Cardiac muscle cell (in vitro differentiated cells and primary cell): ENCODE measurements at regions not wholly inside any gene's neighbourhood (a gene's known extent, or its start where the extent isn't known, plus 50 kb on each side); places are given as distances from the start of the nearest gene placed in this dataset.

Experiments used
- DNase-seq, 2 donors: peaks; one replicate each; pipeline versions ENCODE4 v3.0.0 to v3.0.0-alpha.2; 2010 to 2017; ENCODE audit warnings: low read depth in 1 of 2, low spot score in 1 of 2
- H3K27ac ChIP-seq: fragments of 200-600 bp; sonication (generic); 2 replicates; pipeline ENCODE4 v1.5.1; 2016
- H3K27me3 ChIP-seq: fragments of 200-600 bp; sonication (generic); 2 replicates; pipeline ENCODE4 v1.6.0; 2016; ENCODE audit warnings: control low read depth
- H3K36me3 ChIP-seq: fragments of 200-600 bp; sonication (generic); 2 replicates; pipeline ENCODE4 v1.5.1; 2016; ENCODE audit warnings: control low read depth
- H3K4me1 ChIP-seq: fragments of 200-600 bp; sonication (generic); 2 replicates; pipeline ENCODE4 v1.8.1; 2017; ENCODE audit warnings: low read depth, mild to moderate bottlenecking, mixed run types
- H3K4me3 ChIP-seq: fragments of 200-600 bp; sonication (generic); 2 replicates; pipeline ENCODE4 v1.5.1; 2016; ENCODE audit warnings: mild to moderate bottlenecking
- H3K9me3 ChIP-seq: fragments of 200-600 bp; sonication (generic); 2 replicates; pipeline ENCODE4 v1.5.1; 2017; ENCODE audit warnings: low read depth, mild to moderate bottlenecking, control low read depth
- TF ChIP-seq, protein P1 (sequence below): IDR thresholded peaks from 2 replicates; pipeline ENCODE4 v1.5.1; 2012; ENCODE audit warnings: low read depth, mild to moderate bottlenecking, low read length

- no peak overlapping the region for H3K4me3 ChIP-seq
- H3K4me1 ChIP-seq, result no peaks in the 10 kb centered on the region
- peaks cover 12% of the 10 kb centered on the region for H3K27me3 ChIP-seq
- no peak for DNase-seq
- no peaks in the 10 kb centered on the region for H3K36me3 ChIP-seq
- H3K9me3 ChIP-seq, result no peaks in the 10 kb centered on the region
- H3K27ac ChIP-seq, result no peak overlapping the region
- TF ChIP-seq, protein P1, sequence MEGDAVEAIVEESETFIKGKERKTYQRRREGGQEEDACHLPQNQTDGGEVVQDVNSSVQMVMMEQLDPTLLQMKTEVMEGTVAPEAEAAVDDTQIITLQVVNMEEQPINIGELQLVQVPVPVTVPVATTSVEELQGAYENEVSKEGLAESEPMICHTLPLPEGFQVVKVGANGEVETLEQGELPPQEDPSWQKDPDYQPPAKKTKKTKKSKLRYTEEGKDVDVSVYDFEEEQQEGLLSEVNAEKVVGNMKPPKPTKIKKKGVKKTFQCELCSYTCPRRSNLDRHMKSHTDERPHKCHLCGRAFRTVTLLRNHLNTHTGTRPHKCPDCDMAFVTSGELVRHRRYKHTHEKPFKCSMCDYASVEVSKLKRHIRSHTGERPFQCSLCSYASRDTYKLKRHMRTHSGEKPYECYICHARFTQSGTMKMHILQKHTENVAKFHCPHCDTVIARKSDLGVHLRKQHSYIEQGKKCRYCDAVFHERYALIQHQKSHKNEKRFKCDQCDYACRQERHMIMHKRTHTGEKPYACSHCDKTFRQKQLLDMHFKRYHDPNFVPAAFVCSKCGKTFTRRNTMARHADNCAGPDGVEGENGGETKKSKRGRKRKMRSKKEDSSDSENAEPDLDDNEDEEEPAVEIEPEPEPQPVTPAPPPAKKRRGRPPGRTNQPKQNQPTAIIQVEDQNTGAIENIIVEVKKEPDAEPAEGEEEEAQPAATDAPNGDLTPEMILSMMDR, result no peak
Measured at GRCh38 chr5:57012511-57012910, 60.6 kb upstream of the MIER3 start.

DNA sequence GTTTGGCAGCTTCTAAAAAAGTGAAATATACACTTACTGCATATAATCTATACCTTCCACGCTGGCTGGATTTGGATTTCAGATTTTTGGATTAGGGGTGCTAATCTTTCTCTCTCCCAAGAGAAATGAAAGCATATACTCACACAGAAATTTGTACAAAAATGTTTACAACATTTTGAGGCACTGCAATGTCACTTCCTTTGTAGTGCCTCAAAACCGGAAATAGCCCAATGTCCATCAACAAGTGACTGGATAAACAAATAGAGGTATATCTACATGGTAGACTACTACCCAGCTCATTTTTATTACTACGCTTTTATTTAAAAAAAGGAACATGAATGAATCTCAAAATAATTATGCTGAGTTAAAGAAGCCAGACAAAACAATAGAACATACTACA, 74.0 kb upstream of the MIER3 start:
- Histone ChIP-seq H3K27ac (no peak overlapping the region), H3K4me1 (peaks cover 5% of the 10 kb centered on the region), H3K4me3 (no peak overlapping the region), H3K27me3 (peaks cover 37% of the 10 kb centered on the region), H3K36me3 (no peaks in the 10 kb centered on the region), H3K9me3 (no peaks in the 10 kb centered on the region)
- TF ChIP-seq, protein P1, result no peak
- DNase-seq, result no peak

GRCh38 chr5:57028161-57028560, 76.2 kb upstream of the MIER3 start:
- TF ChIP-seq, protein P1, result no peak
- H3K36me3 ChIP-seq, result no peaks in the 10 kb centered on the region
- peaks cover 45% of the 10 kb centered on the region for H3K27me3 ChIP-seq
- H3K27ac ChIP-seq, result no peak overlapping the region
- DNase-seq, result peak in 1 of 2 donors; percentile 47
- H3K4me3 ChIP-seq, result no peak overlapping the region
- H3K9me3 ChIP-seq, result no peaks in the 10 kb centered on the region
- H3K4me1 ChIP-seq, result peaks cover 5% of the 10 kb centered on the region

DNA sequence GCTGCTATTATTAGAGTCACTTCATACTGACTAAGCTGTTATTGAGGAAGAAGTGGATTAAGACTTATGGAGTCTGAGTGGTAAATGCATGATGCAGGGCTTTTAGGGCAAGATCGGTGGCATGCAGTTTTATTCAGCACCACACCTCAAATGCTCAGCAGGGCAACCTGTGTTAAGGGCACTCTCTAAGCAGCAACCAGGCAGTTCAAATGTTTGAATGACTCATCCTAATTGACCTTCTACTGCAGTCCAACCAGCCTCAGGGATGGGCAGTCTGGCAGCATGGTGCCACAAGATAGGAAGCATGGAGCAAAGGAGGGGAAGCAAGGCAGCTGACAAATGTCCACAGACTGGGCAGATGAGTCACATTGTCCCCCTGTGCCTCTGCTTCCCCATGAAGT, 80.2 kb upstream of the MIER3 start:
- no peak for DNase-seq
- Histone ChIP-seq H3K27me3 (peaks cover 70% of the 10 kb centered on the region), H3K4me3 (no peak overlapping the region), H3K4me1 (peaks cover 5% of the 10 kb centered on the region), H3K9me3 (no peaks in the 10 kb centered on the region), H3K36me3 (no peaks in the 10 kb centered on the region), H3K27ac (no peak overlapping the region)
- TF ChIP-seq, protein P1, result no peak

GRCh38 chr5:57033103-57033502, 81.2 kb upstream of the MIER3 start:
- TF ChIP-seq, protein P1, result no peak
- H3K27ac ChIP-seq, result no peak overlapping the region
- H3K27me3 ChIP-seq, result peaks cover 75% of the 10 kb centered on the region
- H3K4me3 ChIP-seq, result no peak overlapping the region
- H3K4me1 ChIP-seq, result peaks cover 3% of the 10 kb centered on the region
- H3K9me3 ChIP-seq, result no peaks in the 10 kb centered on the region
- H3K36me3 ChIP-seq, result no peaks in the 10 kb centered on the region
- no peak for DNase-seq

- Histone ChIP-seq H3K4me3 (no peak overlapping the region), H3K36me3 (no peaks in the 10 kb centered on the region)
- TF ChIP-seq, protein P1, result no peak
Measured at GRCh38 chr5:57033503-57033902, 81.6 kb upstream of the MIER3 start.

More at GRCh38 chr5:57033503-57033902, 81.6 kb upstream of the MIER3 start:
- DNase-seq, result no peak
- Histone ChIP-seq H3K4me1 (no peaks in the 10 kb centered on the region), H3K27me3 (peaks cover 79% of the 10 kb centered on the region), H3K9me3 (no peaks in the 10 kb centered on the region), H3K27ac (no peak overlapping the region)
